Lower leg skin (tissue), 3 donors: ENCODE measurements at regions not wholly inside any gene's neighbourhood (a gene's known extent, or its start where the extent isn't known, plus 50 kb on each side); places are given as distances from the start of the nearest gene placed in this dataset.

Experiments
- POLR2A ChIP-seq, 2 donors: fragments of 450-650 bp; IDR thresholded peaks; one replicate each; pipeline ENCODE4 v1.6.1; 2016 to 2017; ENCODE audit warnings: antibody characterized with exemption in 2 of 2, mild to moderate bottlenecking in 1 of 2, moderate library complexity in 1 of 2
- TF ChIP-seq, protein P1 (sequence below), 3 donors: fragments of 450-650 bp; IDR thresholded peaks; one replicate each; pipeline ENCODE4 v1.5.1; 2016; ENCODE audit warnings: antibody characterized with exemption in 3 of 3, mild to moderate bottlenecking in 3 of 3, moderate library complexity in 2 of 3

DNA sequence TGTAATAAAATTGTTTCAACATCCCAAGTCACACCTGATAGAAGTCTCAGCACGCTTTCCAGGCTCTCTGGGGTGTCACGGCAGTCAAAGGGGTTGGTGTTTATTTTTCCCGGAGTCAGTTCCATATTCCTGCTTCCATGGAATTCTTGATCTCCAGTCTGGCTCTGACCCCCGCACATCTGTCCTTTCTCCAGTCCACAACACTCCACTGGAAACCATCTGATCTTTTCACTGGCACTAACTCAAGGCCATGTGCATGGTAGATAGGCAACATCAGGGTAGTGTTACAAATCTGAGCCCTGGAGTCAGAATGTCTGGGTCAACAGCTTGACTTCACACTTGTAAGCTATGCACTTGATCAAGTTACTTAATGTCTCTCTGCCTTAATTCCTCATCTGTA lies 176.2 kb downstream of the WDR11 start:
- TF ChIP-seq, protein P1, sequence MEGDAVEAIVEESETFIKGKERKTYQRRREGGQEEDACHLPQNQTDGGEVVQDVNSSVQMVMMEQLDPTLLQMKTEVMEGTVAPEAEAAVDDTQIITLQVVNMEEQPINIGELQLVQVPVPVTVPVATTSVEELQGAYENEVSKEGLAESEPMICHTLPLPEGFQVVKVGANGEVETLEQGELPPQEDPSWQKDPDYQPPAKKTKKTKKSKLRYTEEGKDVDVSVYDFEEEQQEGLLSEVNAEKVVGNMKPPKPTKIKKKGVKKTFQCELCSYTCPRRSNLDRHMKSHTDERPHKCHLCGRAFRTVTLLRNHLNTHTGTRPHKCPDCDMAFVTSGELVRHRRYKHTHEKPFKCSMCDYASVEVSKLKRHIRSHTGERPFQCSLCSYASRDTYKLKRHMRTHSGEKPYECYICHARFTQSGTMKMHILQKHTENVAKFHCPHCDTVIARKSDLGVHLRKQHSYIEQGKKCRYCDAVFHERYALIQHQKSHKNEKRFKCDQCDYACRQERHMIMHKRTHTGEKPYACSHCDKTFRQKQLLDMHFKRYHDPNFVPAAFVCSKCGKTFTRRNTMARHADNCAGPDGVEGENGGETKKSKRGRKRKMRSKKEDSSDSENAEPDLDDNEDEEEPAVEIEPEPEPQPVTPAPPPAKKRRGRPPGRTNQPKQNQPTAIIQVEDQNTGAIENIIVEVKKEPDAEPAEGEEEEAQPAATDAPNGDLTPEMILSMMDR (IDR thresholded peaks at IDR 0.05) = no peak
- TF ChIP-seq POLR2A (IDR thresholded peaks at IDR 0.05) = no peak
